Mucosa of rectum (tissue), 2 donors: ENCODE measurements at regions not wholly inside any gene's neighbourhood (a gene's known extent, or its start where the extent isn't known, plus 50 kb on each side); places are given as distances from the start of the nearest gene placed in this dataset.
A peak's percentile ranks its signal among the peaks of the same experiment; 100 is the strongest.

Experiments
- H3K27ac ChIP-seq, 2 donors: one replicate each; pipeline ENCODE4 v1.7.0; 2013; ENCODE audit warnings: inconsistent platforms in 2 of 2, low read depth in 2 of 2, low read length in 2 of 2
- H3K27me3 ChIP-seq, 2 donors: one replicate each; pipeline ENCODE4 v1.7.0; 2013; ENCODE audit warnings: low read length in 2 of 2; ENCODE audit not compliant: control insufficient read depth in 2 of 2, insufficient read depth in 2 of 2
- H3K36me3 ChIP-seq, 2 donors: one replicate each; pipeline ENCODE4 v1.7.0; 2013; ENCODE audit warnings: low read length in 2 of 2; ENCODE audit not compliant: control insufficient read depth in 2 of 2, insufficient read depth in 2 of 2
- H3K4me1 ChIP-seq, 2 donors: one replicate each; pipeline ENCODE4 v1.7.0; 2013; ENCODE audit warnings: low read length in 2 of 2, mild to moderate bottlenecking in 1 of 2; ENCODE audit not compliant: control insufficient read depth in 2 of 2, insufficient read depth in 2 of 2
- H3K4me3 ChIP-seq, 2 donors: one replicate each; pipeline ENCODE4 v1.7.0; 2013; ENCODE audit warnings: low read length in 2 of 2
- H3K9ac ChIP-seq, 2 donors: one replicate each; pipeline ENCODE4 v1.7.0; 2013; ENCODE audit warnings: low read length in 2 of 2, low read depth in 1 of 2, mild to moderate bottlenecking in 1 of 2
- H3K9me3 ChIP-seq, 2 donors: one replicate each; pipeline ENCODE4 v1.7.0; 2013; ENCODE audit warnings: low read length in 2 of 2; ENCODE audit not compliant: control insufficient read depth in 2 of 2
- donor health status: healthy.
- donor health status: Normal muscosa, but diverticular disease.

- Histone ChIP-seq H3K27me3 (no peaks in the 10 kb centered on the region), H3K4me1 (no peaks in the 10 kb centered on the region), H3K27ac (peak overlapping the region in 1 of 2 donors; percentile 52), H3K36me3 (no peaks in the 10 kb centered on the region), H3K9ac (no peak overlapping the region), H3K9me3 (no peaks in the 10 kb centered on the region), H3K4me3 (no peak overlapping the region)
Measured at GRCh38 chr2:88832311-88832991, 141.0 kb downstream of the RPIA start.

GRCh38 chr2:88832992-88833389 is 141.5 kb downstream of the RPIA start:
- Histone ChIP-seq H3K4me3 (no peak overlapping the region), H3K9ac (peak overlapping the region in 1 of 2 donors; percentile 14), H3K27me3 (no peaks in the 10 kb centered on the region), H3K9me3 (no peaks in the 10 kb centered on the region), H3K36me3 (no peaks in the 10 kb centered on the region), H3K4me1 (no peaks in the 10 kb centered on the region), H3K27ac (peak overlapping the region in 1 of 2 donors; percentile 52)

- Histone ChIP-seq H3K4me1 (no peaks in the 10 kb centered on the region), H3K27ac (peak overlapping the region in 1 of 2 donors; percentile 35), H3K9me3 (no peaks in the 10 kb centered on the region), H3K27me3 (no peaks in the 10 kb centered on the region), H3K36me3 (no peaks in the 10 kb centered on the region), H3K4me3 (no peak overlapping the region), H3K9ac (no peak overlapping the region)
Measured at GRCh38 chr2:88834376-88834775, 142.9 kb downstream of the RPIA start.

GRCh38 chr2:88834866-88835265 is 143.4 kb downstream of the RPIA start:
- H3K9me3 ChIP-seq, result no peaks in the 10 kb centered on the region
- H3K9ac ChIP-seq, result no peak overlapping the region
- no peaks in the 10 kb centered on the region for H3K36me3 ChIP-seq
- no peaks in the 10 kb centered on the region for H3K27me3 ChIP-seq
- H3K4me1 ChIP-seq, result no peaks in the 10 kb centered on the region
- peak overlapping the region in 1 of 2 donors; percentile 35 for H3K27ac ChIP-seq
- H3K4me3 ChIP-seq, result no peak overlapping the region

- Histone ChIP-seq H3K9ac (no peak overlapping the region), H3K36me3 (no peaks in the 10 kb centered on the region), H3K27ac (peak overlapping the region in 1 of 2 donors; percentile 27), H3K9me3 (no peaks in the 10 kb centered on the region), H3K27me3 (no peaks in the 10 kb centered on the region), H3K4me1 (no peaks in the 10 kb centered on the region), H3K4me3 (no peak overlapping the region)
Measured at GRCh38 chr2:88835726-88836125, 144.3 kb downstream of the RPIA start.

GRCh38 chr2:88836351-88836750 is 144.9 kb downstream of the RPIA start:
- no peak overlapping the region for H3K4me3 ChIP-seq
- H3K9me3 ChIP-seq, result no peaks in the 10 kb centered on the region
- H3K36me3 ChIP-seq, result no peaks in the 10 kb centered on the region
- no peaks in the 10 kb centered on the region for H3K27me3 ChIP-seq
- H3K27ac ChIP-seq, result peak overlapping the region in 1 of 2 donors; percentile 27
- H3K4me1 ChIP-seq, result peaks cover 0 to 2% of the 10 kb centered on the region in 2 donors
- H3K9ac ChIP-seq, result no peak overlapping the region

GRCh38 chr2:88837511-88838160 is 146.2 kb downstream of the RPIA start:
- Histone ChIP-seq H3K9ac (no peak overlapping the region), H3K27ac (peak overlapping the region; percentile 26 to 52), H3K36me3 (no peaks in the 10 kb centered on the region), H3K4me3 (no peak overlapping the region), H3K4me1 (peaks cover 0 to 3% of the 10 kb centered on the region in 2 donors), H3K27me3 (no peaks in the 10 kb centered on the region), H3K9me3 (no peaks in the 10 kb centered on the region)

- Histone ChIP-seq H3K4me1 (peaks cover 0 to 3% of the 10 kb centered on the region in 2 donors), H3K9me3 (no peaks in the 10 kb centered on the region), H3K9ac (no peak overlapping the region), H3K4me3 (no peak overlapping the region), H3K27ac (peak overlapping the region; percentile 26 to 71), H3K27me3 (no peaks in the 10 kb centered on the region), H3K36me3 (no peaks in the 10 kb centered on the region)
Measured at GRCh38 chr2:88838165-88838635, 146.7 kb downstream of the RPIA start.

GRCh38 chr2:88841224-88841929 is 149.9 kb downstream of the RPIA start:
- H3K27ac ChIP-seq, result peak overlapping the region in 1 of 2 donors; percentile 67
- peak overlapping the region in 1 of 2 donors; percentile 1 for H3K9ac ChIP-seq
- H3K27me3 ChIP-seq, result no peaks in the 10 kb centered on the region
- H3K36me3 ChIP-seq, result no peaks in the 10 kb centered on the region
- no peaks in the 10 kb centered on the region for H3K9me3 ChIP-seq
- peaks cover 0 to 3% of the 10 kb centered on the region in 2 donors for H3K4me1 ChIP-seq
- H3K4me3 ChIP-seq, result no peak overlapping the region
